Left renal pelvis (tissue), 4 donors: ENCODE measurements at regions not wholly inside any gene's neighbourhood (a gene's known extent, or its start where the extent isn't known, plus 50 kb on each side); places are given as distances from the start of the nearest gene placed in this dataset.

Experiments used
- DNase-seq, 4 donors: peaks; one replicate each; pipeline ENCODE4 v3.0.0-alpha.2; 2013; ENCODE audit warnings: low read depth in 4 of 4, low spot score in 3 of 4

GRCh38 chrX:40284852-40285251, 187.1 kb upstream of the BCOR start:
- no peak for DNase-seq

- DNase-seq: no peak
Observed at GRCh38 chrX:40283981-40284380, 186.2 kb upstream of the BCOR start.

- DNase-seq: no peak
Observed at GRCh38 chrX:40282946-40283660, 185.3 kb upstream of the BCOR start.

GRCh38 chrX:40282348-40282747, 184.6 kb upstream of the BCOR start:
- DNase-seq: no peak

GRCh38 chrX:40281336-40282005, 183.7 kb upstream of the BCOR start:
- DNase-seq: no peak

- DNase-seq: no peak
Observed at GRCh38 chrX:40279762-40280161, 182.0 kb upstream of the BCOR start.

- DNase-seq: no peak
Observed at GRCh38 chrX:40279091-40279430, 181.3 kb upstream of the BCOR start.

- no peak for DNase-seq
Observed at GRCh38 chrX:40278340-40279090, 180.8 kb upstream of the BCOR start.

GRCh38 chrX:40277672-40278071, 179.9 kb upstream of the BCOR start:
- no peak for DNase-seq

- DNase-seq: no peak
Observed at GRCh38 chrX:40273356-40274050, 175.7 kb upstream of the BCOR start.

- no peak for DNase-seq
Observed at GRCh38 chrX:40272776-40273175, 175.0 kb upstream of the BCOR start.

GRCh38 chrX:40272141-40272540, 174.4 kb upstream of the BCOR start:
- DNase-seq: no peak

GRCh38 chrX:40268188-40268520, 170.4 kb upstream of the BCOR start:
- no peak for DNase-seq

GRCh38 chrX:40267334-40268187, 169.8 kb upstream of the BCOR start:
- no peak for DNase-seq

- DNase-seq: no peak
Observed at GRCh38 chrX:40266490-40267333, 169.0 kb upstream of the BCOR start.

- DNase-seq: no peak
Observed at GRCh38 chrX:40265936-40266335, 168.2 kb upstream of the BCOR start.

GRCh38 chrX:40263014-40263560, 165.3 kb upstream of the BCOR start:
- no peak for DNase-seq

GRCh38 chrX:40262157-40263013, 164.6 kb upstream of the BCOR start:
- DNase-seq: no peak

GRCh38 chrX:40261833-40262156, 164.0 kb upstream of the BCOR start:
- DNase-seq: no peak
